Loucy (cell line): ENCODE measurements at regions not wholly inside any gene's neighbourhood (a gene's known extent, or its start where the extent isn't known, plus 50 kb on each side); places are given as distances from the start of the nearest gene placed in this dataset.

Experiments used
- CTCF ChIP-seq: fragments of 200-600 bp; sonication (generic); conservative IDR thresholded peaks from 2 replicates; pipeline ENCODE4 v1.5.1; 2014; ENCODE audit warnings: mild to moderate bottlenecking, antibody characterized with exemption, low read length
- EZH2phosphoT487 ChIP-seq: fragments of 200-600 bp; IDR thresholded peaks from 2 replicates; pipeline ENCODE4 v1.6.1; 2018; ENCODE audit warnings: antibody characterized with exemption, mild to moderate bottlenecking, moderate library complexity, borderline replicate concordance

- no peak for TF ChIP-seq CTCF
- TF ChIP-seq EZH2phosphoT487: no peak
Measured at GRCh38 chr11:70671611-70672010, 273.3 kb downstream of the CTTN start.
